KMS-11 (cell line): ENCODE measurements at regions not wholly inside any gene's neighbourhood (a gene's known extent, or its start where the extent isn't known, plus 50 kb on each side); places are given as distances from the start of the nearest gene placed in this dataset.
"Not testable (repeated sequence)": the region's sequence is repeated elsewhere in the genome, so short reads cannot be mapped to it uniquely, and the experiment has no call there.

Source experiments
- H2AFZ ChIP-seq: fragments of 200-600 bp; sonication (generic); 2 replicates; pipeline ENCODE4 v1.6.1; 2016; ENCODE audit warnings: antibody characterized with exemption, mixed run types, low read depth
- H3K27ac ChIP-seq: fragments of 200-600 bp; sonication (generic); 2 replicates; pipeline ENCODE4 v1.6.1; 2016; ENCODE audit warnings: mild to moderate bottlenecking, mixed run types
- H3K27me3 ChIP-seq: fragments of 200-600 bp; sonication (generic); 2 replicates; pipeline ENCODE4 v1.6.1; 2017; ENCODE audit warnings: mild to moderate bottlenecking, low read depth, mixed run types, moderate library complexity; ENCODE audit not compliant: insufficient read depth
- H3K36me3 ChIP-seq: fragments of 200-600 bp; sonication (generic); 2 replicates; pipeline ENCODE4 v1.6.1; 2017; ENCODE audit warnings: mild to moderate bottlenecking, mixed run types; ENCODE audit not compliant: insufficient read depth
- H3K4me1 ChIP-seq: fragments of 200-600 bp; sonication (generic); 2 replicates; pipeline ENCODE4 v1.6.1; 2016; ENCODE audit warnings: mild to moderate bottlenecking, low read depth, mixed run types; ENCODE audit not compliant: poor library complexity, severe bottlenecking
- H3K4me2 ChIP-seq: fragments of 200-600 bp; sonication (generic); 2 replicates; pipeline ENCODE4 v1.7.0; 2016; ENCODE audit warnings: mild to moderate bottlenecking, mixed run types
- H3K4me3 ChIP-seq: fragments of 200-600 bp; sonication (generic); IDR thresholded peaks from 2 replicates; pipeline ENCODE4 v1.6.1; 2017; ENCODE audit warnings: low read depth, low read length, mixed read lengths; ENCODE audit not compliant: insufficient read depth
- H3K79me2 ChIP-seq: fragments of 200-600 bp; sonication (generic); 2 replicates; pipeline ENCODE4 v1.6.1; 2016; ENCODE audit warnings: low read depth, mixed run types; ENCODE audit not compliant: insufficient read depth
- H3K9ac ChIP-seq: fragments of 200-600 bp; sonication (generic); 2 replicates; pipeline ENCODE4 v1.6.1; 2016; ENCODE audit warnings: mild to moderate bottlenecking, mixed run types
- H4K20me1 ChIP-seq: fragments of 200-600 bp; sonication (generic); 2 replicates; pipeline ENCODE4 v1.6.1; 2016; ENCODE audit warnings: mild to moderate bottlenecking, mixed run types; ENCODE audit not compliant: insufficient read depth
- TF ChIP-seq, protein P1 (sequence below): fragments of 200-600 bp; sonication (generic); conservative IDR thresholded peaks from 2 replicates; pipeline ENCODE4 v1.6.1; 2017; ENCODE audit warnings: low read depth, mild to moderate bottlenecking, antibody characterized with exemption, low read length, moderate library complexity, mixed read lengths

DNA sequence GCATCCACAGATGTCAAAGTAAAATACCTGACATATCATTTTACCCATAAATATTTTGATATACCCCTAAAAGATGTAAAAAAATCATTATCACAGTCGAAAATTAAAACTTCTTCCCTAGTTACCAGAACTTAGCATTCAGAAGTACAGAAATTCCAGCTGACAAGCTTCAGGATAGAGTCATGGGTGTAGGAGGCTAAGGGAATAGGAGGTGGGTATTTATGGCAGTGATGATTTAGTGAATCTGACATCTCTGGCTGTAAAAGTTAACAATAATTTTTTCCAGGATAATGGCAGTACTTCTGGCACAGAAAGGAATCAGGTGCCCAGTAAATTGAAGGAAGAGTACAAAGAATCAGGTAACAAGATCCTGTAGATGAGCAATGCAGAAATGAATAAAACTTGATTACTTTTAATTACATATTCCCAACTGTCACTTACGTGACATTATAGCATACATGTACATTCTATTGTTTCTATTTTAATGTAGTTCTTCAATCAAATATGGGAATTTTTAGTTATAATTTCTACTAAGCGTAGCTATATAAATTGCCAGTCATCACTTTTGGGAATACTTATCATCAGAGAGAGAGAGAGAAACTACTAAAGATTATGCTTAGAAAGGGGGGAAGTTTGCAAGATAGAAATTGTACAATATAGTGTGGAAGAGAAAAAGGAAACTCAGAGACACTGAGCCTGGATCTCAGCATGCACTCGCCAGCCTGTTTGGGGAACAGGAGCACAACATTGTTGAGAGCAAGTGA is 143.4 kb downstream of the TMEM144 start:
- TF ChIP-seq, protein P1, sequence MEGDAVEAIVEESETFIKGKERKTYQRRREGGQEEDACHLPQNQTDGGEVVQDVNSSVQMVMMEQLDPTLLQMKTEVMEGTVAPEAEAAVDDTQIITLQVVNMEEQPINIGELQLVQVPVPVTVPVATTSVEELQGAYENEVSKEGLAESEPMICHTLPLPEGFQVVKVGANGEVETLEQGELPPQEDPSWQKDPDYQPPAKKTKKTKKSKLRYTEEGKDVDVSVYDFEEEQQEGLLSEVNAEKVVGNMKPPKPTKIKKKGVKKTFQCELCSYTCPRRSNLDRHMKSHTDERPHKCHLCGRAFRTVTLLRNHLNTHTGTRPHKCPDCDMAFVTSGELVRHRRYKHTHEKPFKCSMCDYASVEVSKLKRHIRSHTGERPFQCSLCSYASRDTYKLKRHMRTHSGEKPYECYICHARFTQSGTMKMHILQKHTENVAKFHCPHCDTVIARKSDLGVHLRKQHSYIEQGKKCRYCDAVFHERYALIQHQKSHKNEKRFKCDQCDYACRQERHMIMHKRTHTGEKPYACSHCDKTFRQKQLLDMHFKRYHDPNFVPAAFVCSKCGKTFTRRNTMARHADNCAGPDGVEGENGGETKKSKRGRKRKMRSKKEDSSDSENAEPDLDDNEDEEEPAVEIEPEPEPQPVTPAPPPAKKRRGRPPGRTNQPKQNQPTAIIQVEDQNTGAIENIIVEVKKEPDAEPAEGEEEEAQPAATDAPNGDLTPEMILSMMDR: no peak
- H3K9ac ChIP-seq: no peak overlapping the region

DNA sequence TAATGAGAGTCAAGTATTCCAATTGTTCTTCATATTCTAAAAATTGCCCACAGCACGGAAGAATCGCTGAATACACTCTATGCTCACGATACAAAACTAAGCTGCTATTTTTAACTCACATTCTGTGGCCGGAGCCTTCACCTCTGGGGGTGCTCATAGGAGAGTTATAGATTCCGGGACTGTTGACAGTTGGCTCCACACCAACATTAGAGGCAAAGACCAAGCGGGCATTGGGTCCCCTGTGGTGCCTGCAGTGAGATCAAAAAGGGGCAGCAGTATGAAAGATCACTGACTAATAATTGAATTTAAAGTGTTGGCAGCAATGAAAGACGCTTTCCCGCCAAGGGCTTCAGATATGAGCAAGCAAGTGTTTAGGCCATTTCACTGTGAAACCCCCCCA is 146.0 kb downstream of the TMEM144 start:
- H2AFZ ChIP-seq: no peak overlapping the region

More for the DNA sequence above, 143.4 kb downstream of the TMEM144 start:
- Histone ChIP-seq H3K79me2 (no peaks in the 10 kb centered on the region), H3K27me3 (no peaks in the 10 kb centered on the region), H3K4me2 (no peak overlapping the region), H3K27ac (no peak overlapping the region), H3K4me1 (no peaks in the 10 kb centered on the region), H4K20me1 (no peaks in the 10 kb centered on the region), H2AFZ (no peak overlapping the region), H3K36me3 (no peaks in the 10 kb centered on the region), H3K4me3 (no peak overlapping the region)

DNA sequence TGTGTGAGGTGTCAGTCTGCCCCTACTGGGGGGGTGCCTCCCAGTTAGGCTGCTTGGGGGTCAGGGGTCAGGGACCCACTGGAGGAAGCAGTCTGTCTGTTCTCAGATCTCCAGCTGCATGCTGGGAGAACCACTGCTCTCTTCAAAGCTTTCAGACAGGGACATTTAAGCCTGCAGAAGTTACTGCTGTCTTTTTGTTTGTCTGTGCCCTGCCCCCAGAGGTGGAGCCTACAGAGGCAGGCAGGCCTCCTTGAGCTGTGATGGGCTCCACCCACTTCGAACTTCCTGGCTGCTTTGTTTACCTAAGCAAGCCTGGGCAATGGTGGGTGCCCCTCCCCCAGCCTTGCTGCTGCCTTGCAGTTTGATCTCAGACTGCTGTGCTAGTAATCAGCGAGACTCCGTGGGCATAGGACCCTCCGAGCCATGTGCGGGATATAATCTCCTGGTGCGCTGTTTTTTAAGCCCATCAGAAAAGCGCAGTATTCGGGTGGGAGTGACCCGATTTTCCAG is 153.7 kb upstream of the RXFP1 start:
- not testable (repeated sequence) for H3K79me2 ChIP-seq, H3K4me3 ChIP-seq, H4K20me1 ChIP-seq, H3K36me3 ChIP-seq, H3K4me1 ChIP-seq, H3K27me3 ChIP-seq
- H2AFZ ChIP-seq: peak overlapping the region; percentile 55
- peak overlapping the region; percentile 24; the same call in 1 of the 2 replicates for H3K4me2 ChIP-seq
- H3K27ac ChIP-seq: peak overlapping the region; percentile 88
- H3K9ac ChIP-seq: peak overlapping the region; percentile 87

More for the DNA sequence above, 146.0 kb downstream of the TMEM144 start:
- Histone ChIP-seq H3K4me3 (no peak overlapping the region), H3K27me3 (no peaks in the 10 kb centered on the region), H3K36me3 (no peaks in the 10 kb centered on the region), H3K4me1 (no peaks in the 10 kb centered on the region), H3K27ac (no peak overlapping the region), H3K79me2 (no peaks in the 10 kb centered on the region), H3K9ac (no peak overlapping the region), H3K4me2 (no peak overlapping the region), H4K20me1 (no peaks in the 10 kb centered on the region)
- TF ChIP-seq, protein P1: no peak

DNA sequence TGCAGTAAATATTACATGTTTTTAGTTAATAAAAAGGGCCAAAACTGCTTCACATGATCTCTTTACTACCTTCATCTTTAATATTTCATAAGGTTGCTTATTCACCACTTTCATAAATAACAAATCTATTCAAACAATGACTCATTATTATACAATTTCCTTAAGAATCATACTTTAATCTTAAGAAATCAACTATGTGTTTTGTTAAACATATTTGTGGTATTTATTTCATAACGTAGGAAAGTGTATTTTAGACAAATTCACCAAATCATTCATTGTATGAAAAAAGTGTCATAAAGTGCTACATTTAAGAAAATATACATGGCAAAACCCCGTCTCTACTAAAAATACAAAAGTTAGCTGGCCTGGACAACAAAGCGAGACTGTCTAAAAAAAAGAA is 150.5 kb upstream of the RXFP1 start:
- H3K27ac ChIP-seq: no peak overlapping the region
- no peak overlapping the region for H3K4me2 ChIP-seq
- H3K4me3 ChIP-seq: no peak overlapping the region
- no peaks in the 10 kb centered on the region for H3K27me3 ChIP-seq
- no peak overlapping the region for H3K9ac ChIP-seq
- no peak overlapping the region for H2AFZ ChIP-seq
- no peaks in the 10 kb centered on the region for H4K20me1 ChIP-seq
- H3K4me1 ChIP-seq: peaks cover 8% of the 10 kb centered on the region
- H3K79me2 ChIP-seq: no peaks in the 10 kb centered on the region
- TF ChIP-seq, protein P1: no peak
- H3K36me3 ChIP-seq: no peaks in the 10 kb centered on the region

DNA sequence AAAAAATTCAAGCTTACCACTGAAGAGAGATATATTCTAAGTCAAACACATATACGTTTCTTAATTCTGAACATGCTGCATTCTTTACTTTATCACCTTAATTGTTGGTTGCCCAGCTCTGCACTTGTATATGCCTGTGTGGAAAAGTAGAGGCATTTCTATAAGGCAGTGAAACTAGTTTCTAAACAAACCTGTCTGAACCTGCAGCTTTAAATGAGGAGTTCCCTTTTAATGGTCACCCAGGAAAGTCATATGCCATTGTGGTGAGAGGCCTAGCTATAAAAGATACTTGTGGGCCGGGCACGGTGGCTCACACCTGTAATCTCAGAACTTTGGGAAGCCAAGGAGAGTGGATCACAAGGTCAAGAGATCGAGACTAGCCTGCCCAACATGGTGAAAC is 147.4 kb upstream of the RXFP1 start:
- no peaks in the 10 kb centered on the region for H4K20me1 ChIP-seq
- H3K9ac ChIP-seq: no peak overlapping the region
- H3K27me3 ChIP-seq: no peaks in the 10 kb centered on the region
- no peaks in the 10 kb centered on the region for H3K36me3 ChIP-seq
- no peak overlapping the region for H3K4me3 ChIP-seq
- no peak overlapping the region for H3K4me2 ChIP-seq
- H3K27ac ChIP-seq: no peak overlapping the region
- peaks cover under 1% of the 10 kb centered on the region for H3K4me1 ChIP-seq
- H2AFZ ChIP-seq: no peak overlapping the region
- H3K79me2 ChIP-seq: no peaks in the 10 kb centered on the region
- TF ChIP-seq, protein P1: no peak
